Progenitor cell of endocrine pancreas (in vitro differentiated cells): ENCODE measurements at regions not wholly inside any gene's neighbourhood (a gene's known extent, or its start where the extent isn't known, plus 50 kb on each side); places are given as distances from the start of the nearest gene placed in this dataset.

Experiments used
- DNase-seq: peaks from one replicate; pipeline ENCODE4 v3.0.0; 2021; ENCODE audit warnings: low spot score; ENCODE audit not compliant: unreplicated experiment
- H3K27ac Mint-ChIP-seq: 2 replicates; pipeline ENCODE4 v1.8.0; 2021; ENCODE audit warnings: mild to moderate bottlenecking, moderate library complexity, mixed read lengths
- H3K27me3 Mint-ChIP-seq: 2 replicates; pipeline ENCODE4 v1.8.0; 2021; ENCODE audit warnings: mixed read lengths
- H3K36me3 Mint-ChIP-seq: 2 replicates; pipeline ENCODE4 v1.8.0; 2022; ENCODE audit warnings: mixed read lengths; ENCODE audit not compliant: insufficient read depth
- H3K4me1 Mint-ChIP-seq: 2 replicates; pipeline ENCODE4 v1.8.0; 2021; ENCODE audit warnings: low read depth, mixed read lengths
- H3K4me3 Mint-ChIP-seq: 2 replicates; pipeline ENCODE4 v1.8.0; 2021; ENCODE audit warnings: low read depth, mild to moderate bottlenecking, moderate library complexity, mixed read lengths
- H3K9me3 Mint-ChIP-seq: 2 replicates; pipeline ENCODE4 v1.8.0; 2021; ENCODE audit warnings: low read depth, mixed read lengths
- CTCF ChIP-seq: fragments of 200-600 bp; sonication (generic); IDR thresholded peaks from one replicate; pipeline ENCODE4 v1.5.0; 2021; ENCODE audit warnings: antibody characterized with exemption, mild to moderate bottlenecking; ENCODE audit not compliant: unreplicated experiment

GRCh38 chr6:11412011-11412424 is 125.5 kb upstream of the TMEM170B start:
- Mint-ChIP-seq H3K9me3 (peaks cover 4% of the 10 kb centered on the region), H3K4me1 (peaks cover 3% of the 10 kb centered on the region), H3K36me3 (no peaks in the 10 kb centered on the region), H3K27ac (no peak overlapping the region), H3K4me3 (no peak overlapping the region), H3K27me3 (no peaks in the 10 kb centered on the region)
- no peak for TF ChIP-seq CTCF
- no peak for DNase-seq

DNA sequence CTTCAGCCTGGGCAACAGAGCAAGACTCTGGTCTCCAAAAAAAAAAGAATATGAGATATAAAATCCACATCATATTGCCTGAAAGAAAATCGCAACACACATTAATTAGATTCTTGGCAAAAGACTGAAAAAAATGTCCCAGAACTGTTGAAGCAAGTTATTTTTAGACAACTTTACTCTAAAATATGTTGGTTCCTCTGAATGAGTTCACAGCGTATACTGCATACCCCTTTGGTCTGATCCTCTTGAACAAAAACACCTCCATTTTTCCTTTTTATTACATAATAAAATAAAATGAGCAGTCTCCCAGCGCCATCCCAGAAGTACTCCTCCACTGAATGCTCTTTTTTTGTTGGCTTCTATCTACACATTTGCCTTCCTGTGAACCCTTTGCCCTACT is 126.0 kb upstream of the TMEM170B start:
- no peaks in the 10 kb centered on the region for H3K27me3 Mint-ChIP-seq
- H3K36me3 Mint-ChIP-seq: no peaks in the 10 kb centered on the region
- H3K27ac Mint-ChIP-seq: no peak overlapping the region
- H3K4me3 Mint-ChIP-seq: no peak overlapping the region
- DNase-seq: no peak
- TF ChIP-seq CTCF: no peak
- peaks cover 7% of the 10 kb centered on the region for H3K9me3 Mint-ChIP-seq
- peaks cover 3% of the 10 kb centered on the region for H3K4me1 Mint-ChIP-seq

DNA sequence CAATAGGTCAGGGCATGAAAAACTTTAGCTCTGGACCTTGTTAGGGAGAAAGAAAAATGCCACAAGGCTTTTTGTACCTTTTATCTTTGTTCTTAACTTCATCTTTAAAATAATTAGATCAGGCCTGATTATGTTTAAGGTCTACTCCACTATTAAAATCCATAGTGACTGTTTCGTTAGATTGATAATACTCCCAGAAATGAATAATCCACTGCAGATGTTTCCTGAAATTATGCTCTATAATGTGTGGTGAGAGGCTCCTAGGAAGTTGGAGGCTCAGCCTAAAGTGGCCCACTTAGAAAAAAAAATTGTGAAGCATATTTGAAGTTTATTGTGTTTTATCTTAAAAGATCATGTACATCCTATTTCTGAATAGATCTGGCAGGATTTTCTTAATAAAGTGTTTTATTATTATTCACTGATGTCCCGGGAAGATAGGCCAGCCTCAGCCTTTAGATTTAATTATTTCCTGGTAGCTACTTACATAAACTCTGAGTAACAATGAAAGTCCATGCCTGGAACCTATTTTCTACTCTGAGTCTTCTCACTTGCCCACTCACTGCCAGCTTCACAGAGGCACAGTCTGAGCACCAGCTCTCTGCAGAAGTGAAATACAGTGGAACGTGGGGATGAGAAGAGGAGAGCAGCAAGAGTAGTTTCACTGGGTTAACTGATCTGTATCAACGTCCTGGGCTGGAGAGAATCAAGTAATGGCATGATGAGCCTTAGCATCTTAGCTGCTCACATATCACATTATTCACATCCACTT is 126.8 kb upstream of the TMEM170B start:
- no peak for TF ChIP-seq CTCF

GRCh38 chr6:11409371-11409770 is 128.2 kb upstream of the TMEM170B start:
- no peak overlapping the region for H3K27ac Mint-ChIP-seq
- H3K4me1 Mint-ChIP-seq: peaks cover 3% of the 10 kb centered on the region
- no peaks in the 10 kb centered on the region for H3K27me3 Mint-ChIP-seq
- H3K4me3 Mint-ChIP-seq: no peak overlapping the region
- no peak for DNase-seq
- H3K36me3 Mint-ChIP-seq: no peaks in the 10 kb centered on the region
- H3K9me3 Mint-ChIP-seq: peaks cover 3% of the 10 kb centered on the region
- TF ChIP-seq CTCF: no peak

More for the DNA sequence above, 126.8 kb upstream of the TMEM170B start:
- Mint-ChIP-seq H3K27me3 (no peaks in the 10 kb centered on the region), H3K9me3 (peaks cover 7% of the 10 kb centered on the region), H3K27ac (no peak overlapping the region), H3K4me3 (no peak overlapping the region), H3K4me1 (peaks cover 3% of the 10 kb centered on the region), H3K36me3 (no peaks in the 10 kb centered on the region)
- DNase-seq: no peak

DNA sequence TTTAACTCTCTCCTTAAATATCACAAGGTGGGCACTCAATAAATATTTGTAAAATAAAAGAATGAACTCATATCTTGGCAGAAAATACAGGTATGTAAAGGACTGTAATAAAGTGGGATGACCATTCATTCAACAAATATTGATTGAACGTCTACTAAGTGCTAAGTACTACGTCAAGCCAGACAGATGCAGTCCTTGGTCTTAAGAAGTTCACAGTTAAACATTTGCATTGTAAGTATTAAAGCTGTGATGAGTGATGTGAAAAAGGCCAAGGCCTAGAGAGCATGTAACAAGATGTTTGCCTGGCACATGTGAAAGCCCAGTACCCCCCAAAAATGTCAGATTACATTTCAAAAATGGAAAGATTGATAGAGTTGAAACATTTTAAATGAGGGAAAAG is 130.1 kb upstream of the TMEM170B start:
- no peak overlapping the region for H3K4me3 Mint-ChIP-seq
- H3K4me1 Mint-ChIP-seq: peaks cover 3% of the 10 kb centered on the region
- H3K36me3 Mint-ChIP-seq: no peaks in the 10 kb centered on the region
- H3K27me3 Mint-ChIP-seq: no peaks in the 10 kb centered on the region
- peaks cover 3% of the 10 kb centered on the region for H3K9me3 Mint-ChIP-seq
- no peak overlapping the region for H3K27ac Mint-ChIP-seq
- DNase-seq: no peak
- no peak for TF ChIP-seq CTCF
